GM18520 (cell line): ENCODE measurements at regions not wholly inside any gene's neighbourhood (a gene's known extent, or its start where the extent isn't known, plus 50 kb on each side); places are given as distances from the start of the nearest gene placed in this dataset.
"Not testable (repeated sequence)": the region's sequence is repeated elsewhere in the genome, so short reads cannot be mapped to it uniquely, and the experiment has no call there.

Experiments
- ATAC-seq: cut with Tn5 transposase; IDR thresholded peaks from one replicate; pipeline ENCODE4 v1.9.1; 2021; ENCODE audit not compliant: unreplicated experiment

GRCh38 chr6:78639111-78640110, 227.9 kb upstream of the IRAK1BP1 start:
- ATAC-seq, result no peak

GRCh38 chr6:78643976-78644375, 223.4 kb upstream of the IRAK1BP1 start:
- ATAC-seq, result not testable (repeated sequence)

- ATAC-seq, result not testable (repeated sequence)
These were observed 220.6 kb upstream of the IRAK1BP1 start for GRCh38 chr6:78646542-78647415.

- ATAC-seq, result not testable (repeated sequence)
These were observed 201.5 kb upstream of the IRAK1BP1 start for GRCh38 chr6:78665819-78666218.

- ATAC-seq, result no peak
These were observed 200.6 kb upstream of the IRAK1BP1 start for GRCh38 chr6:78666764-78667163.

- ATAC-seq, result no peak
These were observed 197.2 kb upstream of the IRAK1BP1 start for GRCh38 chr6:78670156-78670555.

GRCh38 chr6:78670802-78671201, 196.5 kb upstream of the IRAK1BP1 start:
- no peak for ATAC-seq

- ATAC-seq, result not testable (repeated sequence)
These were observed 191.0 kb upstream of the IRAK1BP1 start for GRCh38 chr6:78676069-78677007.

- ATAC-seq, result no peak
These were observed 178.7 kb upstream of the IRAK1BP1 start for GRCh38 chr6:78688668-78689067.

- ATAC-seq, result no peak
These were observed 173.5 kb upstream of the IRAK1BP1 start for GRCh38 chr6:78693835-78694234.

GRCh38 chr6:78694628-78695027, 172.7 kb upstream of the IRAK1BP1 start:
- ATAC-seq, result not testable (repeated sequence)

GRCh38 chr6:78700991-78701390, 166.4 kb upstream of the IRAK1BP1 start:
- no peak for ATAC-seq

GRCh38 chr6:78701407-78701806, 165.9 kb upstream of the IRAK1BP1 start:
- ATAC-seq, result peak; percentile 31

- no peak for ATAC-seq
These were observed 158.3 kb upstream of the IRAK1BP1 start for GRCh38 chr6:78709021-78709420.

- ATAC-seq, result peak; percentile 46
These were observed 153.8 kb upstream of the IRAK1BP1 start for GRCh38 chr6:78713564-78713963.

GRCh38 chr6:78744144-78744543, 123.2 kb upstream of the IRAK1BP1 start:
- no peak for ATAC-seq

- ATAC-seq, result no peak
These were observed 120.9 kb upstream of the IRAK1BP1 start for GRCh38 chr6:78746457-78746856.

GRCh38 chr6:78749326-78749725, 118.0 kb upstream of the IRAK1BP1 start:
- no peak for ATAC-seq

- not testable (repeated sequence) for ATAC-seq
These were observed 109.0 kb upstream of the IRAK1BP1 start for GRCh38 chr6:78758297-78758798.

- ATAC-seq, result no peak
These were observed 99.1 kb upstream of the IRAK1BP1 start for GRCh38 chr6:78768271-78768670.
